GM18511 (cell line): ENCODE measurements at regions not wholly inside any gene's neighbourhood (a gene's known extent, or its start where the extent isn't known, plus 50 kb on each side); places are given as distances from the start of the nearest gene placed in this dataset.

Experiments
- ATAC-seq: cut with Tn5 transposase; IDR thresholded peaks from one replicate; pipeline ENCODE4 v1.9.1; 2021; ENCODE audit warnings: mild to moderate bottlenecking, moderate library complexity; ENCODE audit not compliant: unreplicated experiment

GRCh38 chr5:101937041-101937440, 359.0 kb downstream of the SLCO4C1 start:
- ATAC-seq: no peak

- ATAC-seq: no peak
Measured at GRCh38 chr5:101935086-101935485, 361.0 kb downstream of the SLCO4C1 start.

- no peak for ATAC-seq
Measured at GRCh38 chr5:101932599-101932998, 363.5 kb downstream of the SLCO4C1 start.

- ATAC-seq: no peak
Measured at GRCh38 chr5:101929628-101930027, 366.5 kb downstream of the SLCO4C1 start.

- ATAC-seq: no peak
Measured at GRCh38 chr5:101917166-101917565, 378.9 kb downstream of the SLCO4C1 start.

GRCh38 chr5:101915554-101915953, 380.5 kb downstream of the SLCO4C1 start:
- no peak for ATAC-seq

- no peak for ATAC-seq
Measured at GRCh38 chr5:101904736-101905135, 391.3 kb downstream of the SLCO4C1 start.

GRCh38 chr5:101897914-101898313, 398.2 kb downstream of the SLCO4C1 start:
- ATAC-seq: no peak

GRCh38 chr5:101894985-101895384, 401.1 kb downstream of the SLCO4C1 start:
- no peak for ATAC-seq

- no peak for ATAC-seq
Measured at GRCh38 chr5:101878190-101878589, 417.9 kb downstream of the SLCO4C1 start.

- no peak for ATAC-seq
Measured at GRCh38 chr5:101877451-101877850, 418.6 kb downstream of the SLCO4C1 start.

GRCh38 chr5:101866473-101866872, 429.6 kb downstream of the SLCO4C1 start:
- ATAC-seq: no peak

GRCh38 chr5:101860563-101860962, 435.5 kb downstream of the SLCO4C1 start:
- no peak for ATAC-seq

GRCh38 chr5:101860145-101860544, 435.9 kb downstream of the SLCO4C1 start:
- no peak for ATAC-seq

- no peak for ATAC-seq
Measured at GRCh38 chr5:101846496-101846895, 449.6 kb downstream of the SLCO4C1 start.

- ATAC-seq: no peak
Measured at GRCh38 chr5:101843055-101843454, 453.0 kb downstream of the SLCO4C1 start.

- no peak for ATAC-seq
Measured at GRCh38 chr5:101838435-101838834, 457.6 kb downstream of the SLCO4C1 start.

- no peak for ATAC-seq
Measured at GRCh38 chr5:101829255-101829654, 466.8 kb downstream of the SLCO4C1 start.

GRCh38 chr5:101811466-101811865, 484.6 kb downstream of the SLCO4C1 start:
- ATAC-seq: no peak

GRCh38 chr5:101806410-101806809, 489.7 kb downstream of the SLCO4C1 start:
- ATAC-seq: no peak

- no peak for ATAC-seq
Measured at GRCh38 chr5:101796427-101796826, 499.7 kb downstream of the SLCO4C1 start.

- no peak for ATAC-seq
Measured at GRCh38 chr5:101788797-101789196, 507.3 kb downstream of the SLCO4C1 start.

GRCh38 chr5:101785090-101785489, 511.0 kb downstream of the SLCO4C1 start:
- ATAC-seq: no peak
